Activated T-cell treated with anti-CD3 and anti-CD28 coated beads for 24 hours (primary cell): ENCODE measurements at regions not wholly inside any gene's neighbourhood (a gene's known extent, or its start where the extent isn't known, plus 50 kb on each side); places are given as distances from the start of the nearest gene placed in this dataset.

Source experiments
- DNase-seq: peaks from one replicate; pipeline ENCODE4 v3.0.0-alpha.2; 2020; ENCODE audit warnings: low read depth

- no peak for DNase-seq
These were observed 98.6 kb downstream of the FHDC1 start for GRCh38 chr4:153034681-153035080.

GRCh38 chr4:153036931-153037482, 100.9 kb downstream of the FHDC1 start:
- DNase-seq: no peak

- no peak for DNase-seq
These were observed 102.6 kb downstream of the FHDC1 start for GRCh38 chr4:153038623-153039311.

- no peak for DNase-seq
These were observed 103.5 kb downstream of the FHDC1 start for GRCh38 chr4:153039542-153040185.

GRCh38 chr4:153040677-153041076, 104.6 kb downstream of the FHDC1 start:
- DNase-seq: no peak

GRCh38 chr4:153044036-153044435, 107.9 kb downstream of the FHDC1 start:
- no peak for DNase-seq

GRCh38 chr4:153045111-153045982, 109.2 kb downstream of the FHDC1 start:
- no peak for DNase-seq

- no peak for DNase-seq
These were observed 122.5 kb downstream of the FHDC1 start for GRCh38 chr4:153058671-153059060.

GRCh38 chr4:153060196-153060595, 124.1 kb downstream of the FHDC1 start:
- DNase-seq: no peak

- no peak for DNase-seq
These were observed 125.8 kb downstream of the FHDC1 start for GRCh38 chr4:153061971-153062370.

- no peak for DNase-seq
These were observed 126.6 kb downstream of the FHDC1 start for GRCh38 chr4:153062652-153063168.

- no peak for DNase-seq
These were observed 127.4 kb downstream of the FHDC1 start for GRCh38 chr4:153063490-153063889.

GRCh38 chr4:153064571-153064970, 128.4 kb downstream of the FHDC1 start:
- DNase-seq: no peak

- DNase-seq: no peak
These were observed 129.2 kb downstream of the FHDC1 start for GRCh38 chr4:153065276-153065675.

- DNase-seq: no peak
These were observed 131.3 kb downstream of the FHDC1 start for GRCh38 chr4:153067376-153067775.

GRCh38 chr4:153068751-153069150, 132.6 kb downstream of the FHDC1 start:
- no peak for DNase-seq

GRCh38 chr4:153071958-153072598, 132.2 kb upstream of the TRIM2 start:
- DNase-seq: no peak

- DNase-seq: no peak
These were observed 131.6 kb upstream of the TRIM2 start for GRCh38 chr4:153072661-153073060.

GRCh38 chr4:153074486-153074885, 129.8 kb upstream of the TRIM2 start:
- no peak for DNase-seq

GRCh38 chr4:153074936-153075630, 129.2 kb upstream of the TRIM2 start:
- DNase-seq: no peak

GRCh38 chr4:153075836-153076518, 128.3 kb upstream of the TRIM2 start:
- no peak for DNase-seq
